ENCODE measurements at regions not wholly inside any gene's neighbourhood (a gene's known extent, or its start where the extent isn't known, plus 50 kb on each side); places are given as distances from the start of the nearest gene placed in this dataset.
"Not testable (repeated sequence)": the region's sequence is repeated elsewhere in the genome, so short reads cannot be mapped to it uniquely, and the experiment has no call there.

GRCh38 chr21:31531967-31532366, 127.5 kb upstream of the SOD1 start:
- DNase-seq (ENCODE audit: low read depth in 2 of 2), result no peak

GRCh38 chr21:31530897-31531705, 128.4 kb upstream of the SOD1 start:
- DNase-seq (ENCODE audit: low read depth in 2 of 2), result no peak

- DNase-seq (ENCODE audit: low read depth in 2 of 2), result no peak
Observed at GRCh38 chr21:31530364-31530763, 129.1 kb upstream of the SOD1 start.

- no peak for DNase-seq (ENCODE audit: low read depth in 2 of 2)
Observed at GRCh38 chr21:31529406-31529805, 130.1 kb upstream of the SOD1 start.

GRCh38 chr21:31526040-31526439, 133.5 kb upstream of the SOD1 start:
- no peak for DNase-seq (ENCODE audit: low read depth in 2 of 2)

GRCh38 chr21:31524140-31524539, 135.4 kb upstream of the SOD1 start:
- no peak for DNase-seq (ENCODE audit: low read depth in 2 of 2)

GRCh38 chr21:31521515-31521914, 138.0 kb upstream of the SOD1 start:
- DNase-seq (ENCODE audit: low read depth in 2 of 2), result no peak

GRCh38 chr21:31520561-31521098, 138.9 kb upstream of the SOD1 start:
- DNase-seq (ENCODE audit: low read depth in 2 of 2), result no peak

- DNase-seq (ENCODE audit: low read depth in 2 of 2), result no peak
Observed at GRCh38 chr21:31518580-31518979, 140.9 kb upstream of the SOD1 start.

- DNase-seq (ENCODE audit: low read depth in 2 of 2), result no peak
Observed at GRCh38 chr21:31517664-31518414, 141.7 kb upstream of the SOD1 start.

GRCh38 chr21:31515253-31515652, 144.2 kb upstream of the SOD1 start:
- DNase-seq (ENCODE audit: low read depth in 2 of 2), result no peak

GRCh38 chr21:31514598-31514997, 144.9 kb upstream of the SOD1 start:
- no peak for DNase-seq (ENCODE audit: low read depth in 2 of 2)

- DNase-seq (ENCODE audit: low read depth in 2 of 2), result not testable (repeated sequence)
Observed at GRCh38 chr21:31513541-31513940, 146.0 kb upstream of the SOD1 start.

- DNase-seq (ENCODE audit: low read depth in 2 of 2), result not testable (repeated sequence)
Observed at GRCh38 chr21:31511999-31512398, 147.5 kb upstream of the SOD1 start.

- DNase-seq (ENCODE audit: low read depth in 2 of 2), result no peak
Observed at GRCh38 chr21:31511258-31511657, 148.2 kb upstream of the SOD1 start.

GRCh38 chr21:31509194-31510017, 150.1 kb upstream of the SOD1 start:
- DNase-seq (ENCODE audit: low read depth in 2 of 2), result peak; percentile 10 to 56

GRCh38 chr21:31505975-31506374, 153.5 kb upstream of the SOD1 start:
- no peak for DNase-seq (ENCODE audit: low read depth in 2 of 2)

GRCh38 chr21:31503939-31504338, 155.6 kb upstream of the SOD1 start:
- no peak for DNase-seq (ENCODE audit: low read depth in 2 of 2)

GRCh38 chr21:31503467-31503866, 156.0 kb upstream of the SOD1 start:
- DNase-seq (ENCODE audit: low read depth in 2 of 2), result no peak

- DNase-seq (ENCODE audit: low read depth in 2 of 2), result no peak
Observed at GRCh38 chr21:31502537-31503143, 156.9 kb upstream of the SOD1 start.

- no peak for DNase-seq (ENCODE audit: low read depth in 2 of 2)
Observed at GRCh38 chr21:31501926-31502325, 157.6 kb upstream of the SOD1 start.

GRCh38 chr21:31500982-31501381, 156.9 kb upstream of the TIAM1 start:
- DNase-seq (ENCODE audit: low read depth in 2 of 2), result no peak

All from stimulated activated CD8-positive, alpha-beta memory T cell treated with anti-CD3 and anti-CD28 coated beads, Interleukin-7, amount 100 ng/mL, for 1 hour (primary cell).